ENCODE measurements at regions not wholly inside any gene's neighbourhood (a gene's known extent, or its start where the extent isn't known, plus 50 kb on each side); places are given as distances from the start of the nearest gene placed in this dataset.
"Not testable (repeated sequence)": the region's sequence is repeated elsewhere in the genome, so short reads cannot be mapped to it uniquely, and the experiment has no call there.

DNA sequence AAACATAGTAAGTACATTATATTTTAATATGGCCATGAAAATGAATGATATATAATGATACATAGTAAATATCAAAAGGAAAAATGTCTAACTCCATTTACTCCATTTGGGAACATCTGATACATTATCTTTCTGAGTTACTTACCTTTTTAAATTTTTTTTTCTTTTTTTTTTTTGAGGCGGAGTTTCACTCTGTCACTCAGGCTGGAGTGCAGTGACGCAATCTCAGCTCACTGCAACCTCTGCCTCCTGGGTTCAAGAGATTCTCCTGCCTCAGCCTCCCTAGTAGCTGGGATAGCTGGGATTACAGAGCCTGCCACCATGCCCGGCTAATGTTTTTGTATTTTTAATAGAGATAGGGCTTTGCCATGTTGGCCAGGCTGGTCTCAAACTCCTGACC, 972.5 kb downstream of the TRAM1L1 start:
- TF ChIP-seq, protein P1, sequence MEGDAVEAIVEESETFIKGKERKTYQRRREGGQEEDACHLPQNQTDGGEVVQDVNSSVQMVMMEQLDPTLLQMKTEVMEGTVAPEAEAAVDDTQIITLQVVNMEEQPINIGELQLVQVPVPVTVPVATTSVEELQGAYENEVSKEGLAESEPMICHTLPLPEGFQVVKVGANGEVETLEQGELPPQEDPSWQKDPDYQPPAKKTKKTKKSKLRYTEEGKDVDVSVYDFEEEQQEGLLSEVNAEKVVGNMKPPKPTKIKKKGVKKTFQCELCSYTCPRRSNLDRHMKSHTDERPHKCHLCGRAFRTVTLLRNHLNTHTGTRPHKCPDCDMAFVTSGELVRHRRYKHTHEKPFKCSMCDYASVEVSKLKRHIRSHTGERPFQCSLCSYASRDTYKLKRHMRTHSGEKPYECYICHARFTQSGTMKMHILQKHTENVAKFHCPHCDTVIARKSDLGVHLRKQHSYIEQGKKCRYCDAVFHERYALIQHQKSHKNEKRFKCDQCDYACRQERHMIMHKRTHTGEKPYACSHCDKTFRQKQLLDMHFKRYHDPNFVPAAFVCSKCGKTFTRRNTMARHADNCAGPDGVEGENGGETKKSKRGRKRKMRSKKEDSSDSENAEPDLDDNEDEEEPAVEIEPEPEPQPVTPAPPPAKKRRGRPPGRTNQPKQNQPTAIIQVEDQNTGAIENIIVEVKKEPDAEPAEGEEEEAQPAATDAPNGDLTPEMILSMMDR (conservative IDR thresholded peaks at IDR 0.05 in 1 of 2, IDR thresholded peaks at IDR 0.05 in 1 of 2; ENCODE audit: low read depth in 1 of 2, low read length in 2 of 2): not testable (repeated sequence)
- TF ChIP-seq EZH2 (IDR thresholded peaks at IDR 0.05; ENCODE audit: low read length, missing control alignments): not testable (repeated sequence)
